ENCODE measurements at regions not wholly inside any gene's neighbourhood (a gene's known extent, or its start where the extent isn't known, plus 50 kb on each side); places are given as distances from the start of the nearest gene placed in this dataset.
"Not testable (repeated sequence)": the region's sequence is repeated elsewhere in the genome, so short reads cannot be mapped to it uniquely, and the experiment has no call there.

DNA sequence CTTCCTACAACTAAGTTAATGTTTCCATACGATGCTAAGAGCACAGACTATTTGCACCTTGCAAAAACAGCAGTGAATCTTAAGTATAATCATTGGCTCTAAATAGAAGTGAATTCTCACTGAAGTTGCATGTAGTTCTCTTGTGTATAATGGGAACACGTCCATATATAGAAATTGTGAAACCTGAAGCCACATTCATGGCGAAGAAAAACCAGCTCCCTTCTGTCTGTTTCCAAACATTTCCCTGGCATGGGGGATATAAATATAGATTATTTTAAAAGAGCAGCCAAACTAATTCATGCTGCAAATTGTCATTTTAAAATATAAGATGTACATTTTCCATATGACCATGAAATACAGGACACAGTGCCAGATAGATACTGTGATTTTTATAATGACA lies 71.1 kb downstream of the TRAM1L1 start:
- no peak for DNase-seq

DNA sequence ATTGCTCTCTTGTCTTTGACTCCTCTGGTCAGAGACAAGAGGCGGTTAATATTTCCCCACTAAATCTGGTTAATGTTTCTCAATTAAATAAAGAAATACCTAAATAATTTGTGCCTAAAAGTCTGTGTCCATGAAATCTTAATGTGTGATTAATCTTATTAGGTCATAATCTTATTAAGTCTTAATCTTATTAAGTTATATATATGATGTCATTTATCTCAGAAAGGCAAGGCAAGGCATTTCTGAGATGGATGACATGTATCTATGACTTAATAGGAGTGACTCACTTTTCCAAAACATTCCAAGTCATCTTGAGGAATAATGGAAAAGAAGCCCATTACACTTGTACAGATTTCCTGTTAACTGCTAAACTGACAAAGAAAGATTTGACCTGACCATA lies 74.7 kb downstream of the TRAM1L1 start:
- no peak for DNase-seq

DNA sequence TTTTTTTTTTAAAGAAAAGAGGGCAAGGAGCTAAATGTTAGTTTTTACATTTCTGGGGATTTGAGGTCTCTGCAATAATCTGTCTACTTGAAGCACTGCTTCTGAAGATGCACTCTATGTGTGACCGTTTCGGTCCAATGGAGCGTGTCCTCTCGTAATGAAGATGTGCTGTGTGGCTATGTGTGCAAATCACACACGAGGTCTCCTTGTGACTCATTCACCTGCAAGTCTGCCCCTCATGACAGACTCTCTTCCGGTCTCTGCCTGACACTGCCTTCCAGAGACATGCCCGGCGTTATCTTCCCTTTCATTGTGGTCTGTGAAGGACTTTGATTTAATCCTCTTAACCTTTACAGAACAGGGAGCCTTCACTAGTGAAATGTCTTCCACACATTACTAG lies 84.3 kb downstream of the TRAM1L1 start:
- DNase-seq = no peak

DNA sequence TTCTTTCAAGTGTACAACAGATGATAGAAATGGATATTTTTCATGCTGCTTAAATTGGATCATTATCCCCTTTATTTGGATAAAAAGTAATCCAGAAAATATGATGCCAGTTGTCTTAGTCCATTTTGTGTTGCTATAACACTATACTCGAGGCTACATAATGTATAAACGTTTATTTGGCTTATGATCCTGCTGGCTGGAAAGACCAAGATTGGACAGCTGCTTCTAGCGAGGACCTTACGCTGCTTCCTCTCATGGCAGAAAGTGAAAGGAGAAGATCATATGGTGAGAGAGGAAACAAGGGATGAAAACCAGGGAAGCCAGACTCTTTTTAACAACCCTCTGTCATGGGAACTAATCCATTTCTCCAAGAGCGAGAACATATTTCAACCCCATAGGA lies 102.7 kb downstream of the TRAM1L1 start:
- DNase-seq = no peak

DNA sequence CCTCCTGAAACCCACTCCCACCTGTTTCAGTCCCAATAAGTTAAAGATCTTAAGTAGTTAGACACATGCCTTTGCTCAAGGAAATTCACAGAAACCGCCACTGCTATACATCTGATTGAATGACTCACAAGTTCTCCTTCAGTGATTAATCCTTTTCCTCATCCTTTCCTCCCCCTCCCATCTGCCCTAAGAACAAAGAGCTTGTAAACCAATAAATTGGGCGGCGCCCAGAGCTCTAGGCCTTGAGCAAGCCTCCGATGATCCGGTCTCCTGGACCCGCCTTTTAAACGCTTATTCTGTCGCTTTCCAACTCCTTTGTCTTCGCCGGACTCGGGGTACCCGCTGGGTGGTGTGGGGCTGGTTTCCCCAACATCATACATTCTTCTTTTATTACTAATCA lies 104.9 kb downstream of the TRAM1L1 start:
- not testable (repeated sequence) for DNase-seq

DNA sequence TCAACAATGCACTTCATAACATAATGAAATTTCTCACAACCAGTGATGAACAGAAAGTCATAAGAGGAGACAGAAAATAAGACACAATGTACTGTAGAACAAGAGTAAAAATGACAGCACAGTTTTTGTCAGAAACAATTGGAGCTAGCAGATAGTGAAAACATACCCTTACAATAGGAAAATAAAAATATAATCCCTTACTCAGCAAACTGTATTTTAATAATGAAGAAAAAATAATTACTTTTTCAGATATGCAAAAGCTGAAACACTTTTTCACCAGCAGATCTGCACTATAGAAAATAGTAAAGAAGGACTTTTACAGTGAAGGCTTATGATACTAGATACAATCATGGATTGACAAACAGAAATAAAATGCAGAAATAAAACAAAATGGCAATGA lies 126.3 kb downstream of the TRAM1L1 start:
- no peak for DNase-seq

DNA sequence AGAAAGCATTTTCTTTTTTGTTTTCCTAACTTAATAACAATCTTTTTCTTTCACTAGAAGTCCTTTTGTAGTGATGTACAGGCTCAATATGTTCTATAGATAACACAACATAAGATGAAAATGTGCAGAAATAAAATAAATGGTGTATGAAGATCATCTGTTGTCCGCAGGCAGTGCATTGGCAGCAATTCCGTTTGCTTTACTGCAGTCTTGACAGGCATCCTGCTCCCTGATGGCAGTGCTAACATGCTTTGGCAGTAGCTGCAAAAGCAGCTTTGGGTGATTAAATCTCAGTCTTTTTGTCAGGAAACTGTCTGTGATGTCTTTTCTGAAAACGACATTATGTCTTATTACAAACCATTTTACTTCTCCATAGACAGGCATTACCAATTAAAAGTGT lies 131.4 kb downstream of the TRAM1L1 start:
- no peak for DNase-seq

DNA sequence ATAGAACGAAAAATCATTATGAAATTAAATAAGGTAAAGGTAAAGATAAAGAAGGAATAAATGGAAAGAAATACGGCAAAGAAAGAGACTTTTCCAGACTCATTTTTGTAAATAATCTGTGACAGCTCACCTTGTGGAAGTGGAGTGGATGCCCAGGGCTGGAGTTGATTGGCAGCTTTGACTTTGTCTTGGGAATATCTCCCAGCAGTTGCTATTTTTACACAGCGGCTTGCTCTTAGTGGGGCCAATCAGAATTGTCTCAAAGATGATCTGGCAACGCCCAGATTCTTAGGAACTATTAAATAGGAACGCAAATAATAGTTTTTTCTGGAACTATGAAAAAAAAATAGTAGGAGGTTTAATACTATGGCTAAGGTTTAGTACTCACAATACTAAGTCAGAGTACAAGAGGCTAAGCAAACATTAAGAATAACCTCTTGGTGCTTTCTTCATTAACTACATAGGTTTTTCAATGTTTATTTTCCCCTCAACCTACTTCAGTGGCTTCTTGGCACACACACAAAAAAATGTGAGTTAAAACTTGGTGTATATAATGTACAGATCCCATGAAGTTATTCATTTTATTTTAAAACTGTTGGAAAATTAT lies 132.7 kb downstream of the TRAM1L1 start:
- no peak for DNase-seq

DNA sequence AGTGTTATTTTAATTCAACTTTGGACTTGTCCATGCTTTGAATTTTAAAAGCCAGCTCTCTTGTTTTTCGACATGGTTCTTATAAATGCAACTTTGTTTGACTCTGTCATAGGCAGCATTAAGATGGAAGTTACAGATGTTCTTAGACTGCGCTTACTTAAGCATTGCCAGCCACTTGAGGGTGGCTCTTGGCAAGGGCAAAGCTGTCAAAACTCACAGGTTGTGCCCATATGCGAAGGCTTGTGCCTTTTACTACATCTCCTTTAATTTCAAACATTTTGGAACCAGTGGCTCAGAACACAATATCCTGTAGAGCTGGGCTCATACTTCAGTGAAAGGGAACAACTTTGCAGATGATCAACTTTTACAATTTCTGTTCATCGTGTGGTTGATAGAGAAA lies 135.5 kb downstream of the TRAM1L1 start:
- no peak for DNase-seq

DNA sequence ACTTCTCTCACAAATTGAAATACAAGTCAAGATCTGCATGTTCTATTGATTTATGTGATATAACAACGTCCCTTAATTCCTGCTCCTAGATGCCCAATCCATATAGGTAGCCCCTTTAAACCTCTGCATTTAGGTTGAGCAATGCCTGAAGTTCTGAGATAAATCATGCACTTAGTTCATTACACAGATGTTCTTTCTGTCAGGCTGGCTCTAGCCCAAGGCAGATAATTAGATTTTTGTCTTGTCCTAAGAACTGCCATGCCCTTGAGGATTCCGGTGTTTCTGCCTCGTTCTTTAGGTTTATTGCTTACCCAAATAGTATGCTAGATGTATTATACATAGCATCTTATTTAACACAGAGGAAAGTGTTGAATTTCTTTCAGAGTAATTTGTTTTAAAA lies 143.1 kb downstream of the TRAM1L1 start:
- no peak for DNase-seq

DNA sequence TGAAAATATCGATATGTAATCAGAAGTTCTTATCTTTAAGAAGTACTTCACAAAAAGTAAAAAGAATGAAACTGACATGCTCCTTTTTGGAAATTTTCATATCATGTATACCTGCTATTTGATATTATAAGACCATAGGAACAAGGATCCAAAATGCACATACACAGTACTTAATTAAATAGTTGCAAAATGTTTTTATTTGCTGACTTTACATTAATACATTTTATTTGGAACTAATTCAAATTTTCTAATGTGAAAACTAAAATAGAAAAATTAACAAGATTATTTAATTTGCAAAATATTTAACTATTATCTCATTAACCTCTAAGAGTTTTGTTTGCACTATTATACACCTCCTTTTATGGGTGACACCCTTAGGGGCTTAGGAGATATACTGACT lies 155.0 kb downstream of the TRAM1L1 start:
- no peak for DNase-seq

DNA sequence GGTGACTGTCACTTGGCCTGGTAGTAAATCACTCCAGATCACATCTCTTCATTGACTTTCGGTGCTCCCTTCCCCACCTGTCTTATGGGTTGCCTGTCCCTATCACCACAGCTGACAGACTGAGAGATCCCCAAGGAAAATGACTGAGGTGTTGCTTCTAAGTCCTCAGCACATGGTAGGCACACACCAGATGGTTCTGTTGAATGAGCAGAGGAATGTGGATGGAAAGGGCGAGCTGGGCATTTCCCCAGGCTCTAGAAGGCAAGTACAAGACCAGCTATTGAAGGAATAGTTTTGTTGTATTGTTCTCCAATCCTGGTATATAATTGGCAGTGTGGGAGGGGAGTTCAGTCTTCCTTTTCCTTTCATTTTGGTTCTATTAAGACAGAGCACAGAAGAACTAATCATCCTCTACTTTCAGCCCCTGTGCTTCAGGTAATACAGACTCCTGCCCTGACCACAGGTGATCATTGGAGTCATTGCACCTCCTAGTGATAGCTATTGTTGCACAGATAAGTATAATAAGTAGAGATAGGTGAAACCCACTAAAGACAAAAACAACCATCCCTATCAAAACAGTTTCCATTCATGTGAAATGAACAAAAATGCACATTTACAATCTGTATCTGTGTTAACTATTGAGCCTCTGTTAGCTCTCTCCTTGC lies 158.6 kb downstream of the TRAM1L1 start:
- DNase-seq = no peak

DNA sequence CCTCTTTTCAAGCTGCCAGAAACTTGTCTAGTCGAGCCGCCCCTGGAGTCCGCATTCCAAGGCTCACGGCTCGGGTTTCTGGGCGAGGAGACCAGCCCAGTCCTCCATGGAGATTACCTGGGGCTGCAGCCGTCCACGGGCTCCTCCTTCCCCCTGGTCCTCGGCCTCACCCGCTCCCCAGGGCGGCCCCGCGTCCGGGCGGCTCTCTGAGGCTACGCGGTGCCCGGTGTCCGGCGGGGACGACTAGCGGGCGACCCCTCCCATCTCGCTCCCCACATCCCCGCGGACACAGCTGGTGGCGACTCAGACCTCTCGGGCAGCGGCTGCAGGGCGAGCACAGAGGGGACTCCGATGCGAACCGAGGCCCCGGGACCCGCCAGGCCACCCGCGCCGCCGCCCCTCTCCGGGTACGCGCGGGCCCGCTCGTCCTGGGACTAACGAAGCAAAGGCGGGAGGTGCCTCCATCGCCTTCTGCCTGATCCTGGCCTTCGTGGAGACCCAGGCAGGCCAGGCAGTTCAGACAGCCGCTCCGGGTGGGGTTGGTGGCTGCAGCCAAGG lies 159.4 kb downstream of the TRAM1L1 start:
- peak; percentile 6 for DNase-seq

DNA sequence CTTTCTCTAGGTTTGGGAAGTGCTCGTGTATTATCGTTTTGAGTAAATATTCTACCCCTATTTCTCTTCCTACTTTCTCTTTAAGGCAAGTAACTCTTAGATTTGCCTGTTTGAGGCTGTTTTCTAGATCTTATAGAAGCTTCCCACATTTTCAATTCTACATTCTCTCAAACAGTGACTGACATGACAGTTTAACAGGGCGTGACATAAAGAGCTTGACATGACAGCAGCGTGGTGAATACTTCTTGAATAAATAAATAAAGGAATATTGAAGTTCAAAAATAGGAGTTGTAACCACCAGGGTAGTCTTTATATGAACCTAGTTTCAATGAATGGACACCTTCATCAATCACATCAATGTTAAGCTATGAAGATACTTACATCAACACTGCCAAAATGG lies 162.0 kb downstream of the TRAM1L1 start:
- no peak for DNase-seq

DNA sequence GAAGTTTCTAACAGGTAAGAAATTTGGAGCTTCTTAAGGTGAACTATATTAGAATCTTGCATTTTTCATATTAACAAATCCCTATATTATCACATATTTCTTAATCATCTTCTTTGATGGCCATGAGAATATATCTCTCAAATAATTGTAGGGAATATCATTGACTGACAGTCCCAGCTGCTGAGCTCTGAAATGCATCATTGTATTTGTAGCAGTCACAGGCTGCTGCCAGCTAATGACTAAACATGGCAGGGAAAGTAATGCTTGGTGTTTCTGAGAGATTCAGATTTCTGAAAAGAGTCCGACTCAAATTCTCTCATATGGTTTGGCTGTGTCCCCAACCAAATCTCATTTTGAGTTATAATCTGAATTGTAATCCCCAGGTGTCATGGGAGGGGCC lies 171.9 kb downstream of the TRAM1L1 start:
- DNase-seq = peak; percentile 4

DNA sequence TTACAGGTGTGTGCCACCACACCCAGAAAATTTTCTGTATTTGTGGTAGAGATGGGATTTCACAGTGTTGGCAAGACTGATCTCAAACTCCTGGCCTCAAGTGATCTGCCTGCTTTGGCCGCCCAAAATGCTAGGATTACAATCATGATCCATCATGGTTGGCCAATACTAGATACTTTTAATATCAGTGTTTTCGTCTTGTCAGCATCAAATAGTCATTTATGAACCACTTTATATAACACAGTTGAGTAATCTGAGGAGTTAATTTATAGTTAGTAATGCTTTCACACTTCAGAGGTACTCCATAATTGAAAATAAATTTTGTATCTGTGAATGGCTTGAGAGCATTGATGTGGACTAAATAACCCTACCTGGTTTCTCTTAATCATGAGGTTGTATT lies 178.6 kb downstream of the TRAM1L1 start:
- no peak for DNase-seq

DNA sequence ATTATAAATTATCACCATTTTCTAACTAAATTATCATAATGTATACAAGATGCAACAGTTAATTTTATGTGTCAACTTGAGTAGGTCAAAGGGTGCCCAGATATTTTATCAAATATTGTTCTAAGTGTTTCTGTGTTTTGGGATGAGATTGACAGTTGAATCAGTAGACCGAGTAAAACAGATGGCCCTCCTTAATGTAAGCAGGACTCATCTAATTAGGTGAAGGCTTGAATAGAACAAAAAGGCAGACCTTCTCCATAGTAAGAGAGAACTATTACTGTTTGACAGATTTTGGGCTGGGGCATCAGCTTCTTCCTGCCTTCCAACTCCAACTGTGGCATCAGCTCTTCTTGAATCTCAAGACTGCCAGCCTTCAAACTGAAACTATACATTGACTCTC lies 185.8 kb downstream of the TRAM1L1 start:
- no peak for DNase-seq

DNA sequence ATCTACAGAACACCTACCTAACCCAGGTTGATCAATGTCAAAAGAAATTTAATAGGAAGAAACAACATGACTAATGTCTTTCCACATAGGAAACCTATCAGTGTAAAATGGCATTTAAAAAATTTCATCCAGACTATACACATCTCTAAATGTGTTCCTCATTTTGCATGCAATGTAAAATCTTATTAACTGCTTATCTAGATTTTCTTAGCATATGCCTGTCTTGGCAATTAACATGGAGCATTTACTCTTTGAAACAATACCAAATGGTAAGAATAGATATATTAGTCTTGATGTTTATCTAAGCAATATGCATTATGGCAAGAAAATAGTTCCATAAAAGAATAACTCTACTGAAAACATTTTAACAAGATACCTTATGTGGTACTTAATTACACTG lies 199.8 kb downstream of the TRAM1L1 start:
- DNase-seq = no peak

DNA sequence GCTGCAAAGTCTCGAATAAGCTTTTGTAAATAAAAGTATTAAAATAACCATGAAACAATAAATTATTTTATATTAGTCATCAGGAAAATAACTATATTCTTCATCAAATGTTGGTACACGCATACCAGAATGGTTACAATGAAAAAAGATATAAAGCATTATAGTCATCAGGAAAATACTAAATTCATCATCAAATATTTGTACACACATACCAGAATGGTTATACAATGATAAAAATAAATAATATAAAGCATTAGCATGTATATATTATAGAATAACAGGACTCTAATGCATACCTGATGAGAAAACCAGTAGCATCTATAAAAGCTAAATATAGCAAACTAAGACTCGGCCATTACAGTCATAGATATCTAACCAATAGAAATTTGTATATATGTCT lies 202.9 kb downstream of the TRAM1L1 start:
- DNase-seq = no peak

DNA sequence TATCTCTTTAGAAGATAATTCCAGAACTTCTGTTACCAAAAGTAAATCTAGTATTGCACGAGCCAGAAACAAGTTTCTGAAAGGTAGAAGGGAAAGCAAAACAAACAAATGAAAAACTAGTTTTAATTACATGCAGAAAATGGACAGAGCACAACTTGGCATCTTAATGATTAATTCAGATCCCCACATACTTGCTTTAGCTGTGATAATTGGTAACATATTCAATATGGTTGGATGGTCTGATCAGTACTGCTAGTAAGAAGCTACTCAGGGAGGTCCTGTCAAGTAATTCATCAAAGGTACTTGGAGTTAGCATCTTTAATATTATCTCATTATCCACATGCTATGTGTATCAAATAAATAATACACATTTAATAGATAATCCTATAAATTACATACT lies 204.3 kb downstream of the TRAM1L1 start:
- no peak for DNase-seq

DNA sequence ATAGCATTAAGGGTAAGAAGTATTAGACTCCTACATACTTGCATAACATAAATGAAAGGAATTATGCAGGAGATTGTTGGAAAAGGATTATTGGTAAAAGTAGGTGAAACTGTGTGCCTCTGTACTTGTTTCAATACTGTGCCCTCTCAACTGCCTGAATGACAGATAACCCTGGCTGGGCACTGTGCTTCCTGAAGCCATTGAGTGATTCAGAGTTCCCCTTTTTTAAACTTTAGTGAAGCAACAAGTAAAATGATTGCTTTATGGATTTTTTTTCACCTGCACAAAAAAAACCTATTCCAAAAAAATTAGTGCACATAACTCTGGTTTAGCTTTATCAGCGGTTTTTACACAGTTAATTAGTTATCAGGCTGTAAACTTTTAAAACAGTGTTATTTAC lies 204.8 kb downstream of the TRAM1L1 start:
- DNase-seq = no peak

DNA sequence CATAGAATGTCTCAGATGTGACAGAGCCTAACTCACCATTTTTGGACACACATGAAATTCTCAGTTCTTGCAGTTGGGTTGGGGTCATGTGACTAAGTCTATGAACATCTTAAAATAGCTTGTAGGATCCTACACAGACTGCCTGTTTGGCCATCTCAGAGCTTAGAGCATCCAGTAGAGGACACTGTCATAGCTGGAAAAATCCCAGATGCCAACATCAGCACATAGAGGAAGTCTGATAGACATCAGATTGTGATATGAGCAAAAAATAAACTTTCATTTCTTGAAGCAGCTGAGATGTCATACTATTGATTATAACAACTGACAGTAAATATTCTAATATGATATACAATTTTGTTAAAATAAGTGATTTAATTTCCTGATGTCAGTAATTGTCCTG lies 207.1 kb downstream of the TRAM1L1 start:
- DNase-seq = no peak

DNA sequence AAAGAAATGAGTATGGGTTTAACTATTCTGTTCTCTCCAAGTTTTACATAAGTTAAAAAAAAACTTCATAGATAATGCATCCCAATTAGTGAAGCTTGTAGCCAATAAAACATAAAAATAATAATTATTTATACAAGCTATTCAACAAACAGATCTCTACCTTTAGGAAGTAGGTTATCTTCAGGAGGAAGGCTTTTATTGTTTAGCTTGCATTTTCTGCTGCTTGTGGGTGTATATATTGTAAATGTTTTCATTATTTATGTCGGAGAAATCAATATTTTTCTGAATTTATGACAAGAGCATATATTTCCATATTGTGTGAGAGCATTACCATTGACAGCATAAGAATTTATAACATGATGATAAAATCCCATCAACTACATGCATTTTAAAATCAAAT lies 208.3 kb downstream of the TRAM1L1 start:
- no peak for DNase-seq

DNA sequence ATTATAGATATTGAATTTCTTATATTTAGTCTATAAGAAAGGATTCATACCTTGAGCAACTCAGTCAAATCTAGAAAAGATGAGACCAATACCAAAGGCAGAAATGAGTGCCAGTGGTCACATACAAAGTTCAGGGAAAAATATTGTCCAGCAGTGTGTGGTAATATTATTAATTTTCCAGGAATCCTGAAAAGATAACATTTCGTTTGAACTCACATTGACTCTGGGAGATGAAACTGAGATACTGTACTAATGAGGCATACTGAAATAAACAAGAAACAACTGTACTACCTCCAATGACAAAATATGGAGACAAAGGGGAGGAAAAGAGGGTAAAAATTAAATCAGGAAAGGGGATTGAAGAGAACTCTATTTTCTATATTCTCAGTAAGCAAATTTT lies 212.4 kb downstream of the TRAM1L1 start:
- no peak for DNase-seq

DNA sequence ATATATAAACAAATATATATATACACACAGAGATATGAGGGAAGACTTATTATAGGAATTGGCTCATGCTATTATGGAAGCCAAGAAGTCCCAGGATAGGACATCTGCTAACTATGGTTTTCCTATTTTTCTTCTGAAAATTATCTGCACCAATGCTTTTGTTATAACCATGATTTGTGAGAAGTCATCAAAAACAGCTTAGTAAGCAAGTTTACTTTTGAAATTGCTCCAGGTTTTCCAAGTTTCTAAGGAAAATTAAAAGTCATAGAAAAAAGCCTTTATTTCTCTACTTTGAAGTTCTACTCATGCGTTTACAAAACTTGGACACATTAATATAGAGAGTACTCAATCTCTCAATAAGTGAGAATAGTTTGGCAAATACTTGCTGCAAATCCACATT lies 213.1 kb downstream of the TRAM1L1 start:
- no peak for DNase-seq
